LoVo (cell line): ENCODE measurements at regions not wholly inside any gene's neighbourhood (a gene's known extent, or its start where the extent isn't known, plus 50 kb on each side); places are given as distances from the start of the nearest gene placed in this dataset.
"Not testable (repeated sequence)": the region's sequence is repeated elsewhere in the genome, so short reads cannot be mapped to it uniquely, and the experiment has no call there.

ENCODE experiments used
- DNase-seq: peaks from one replicate; pipeline ENCODE4 v3.0.0-alpha.2; 2016; ENCODE audit warnings: low spot score

- DNase-seq = no peak
Measured at GRCh38 chr6:139990856-139991465, 616.5 kb upstream of the CITED2 start.

DNA sequence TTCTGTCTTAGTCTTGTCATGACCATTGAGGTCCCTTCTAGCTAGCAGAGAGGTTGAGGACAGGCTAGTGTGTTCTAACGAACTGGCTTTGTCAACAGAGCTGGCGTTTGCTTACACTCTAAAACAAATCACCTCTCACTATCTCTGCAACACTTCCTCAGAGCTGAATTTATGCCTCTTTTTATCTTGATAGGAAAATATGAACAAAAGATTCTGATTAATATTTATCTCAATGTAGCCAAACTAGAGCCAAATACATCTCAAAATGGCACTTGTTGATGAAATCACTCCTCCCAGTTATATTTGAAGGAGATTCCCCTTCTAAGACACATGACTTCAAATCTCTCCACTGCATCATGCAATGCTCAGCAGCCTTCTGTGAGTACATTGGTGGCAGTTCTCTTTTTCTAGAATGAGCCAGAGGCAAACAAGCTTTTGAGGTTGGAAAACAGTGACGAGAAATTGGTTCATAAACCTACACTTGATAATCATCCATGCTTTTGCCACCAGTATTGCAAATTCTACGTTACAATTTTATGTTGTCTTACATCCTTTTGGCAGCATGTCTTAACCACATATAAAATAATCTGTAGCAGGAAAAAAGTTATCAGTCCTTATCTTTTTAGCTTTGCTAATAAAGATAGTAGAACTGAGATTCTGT lies 615.7 kb upstream of the CITED2 start:
- DNase-seq = no peak

DNA sequence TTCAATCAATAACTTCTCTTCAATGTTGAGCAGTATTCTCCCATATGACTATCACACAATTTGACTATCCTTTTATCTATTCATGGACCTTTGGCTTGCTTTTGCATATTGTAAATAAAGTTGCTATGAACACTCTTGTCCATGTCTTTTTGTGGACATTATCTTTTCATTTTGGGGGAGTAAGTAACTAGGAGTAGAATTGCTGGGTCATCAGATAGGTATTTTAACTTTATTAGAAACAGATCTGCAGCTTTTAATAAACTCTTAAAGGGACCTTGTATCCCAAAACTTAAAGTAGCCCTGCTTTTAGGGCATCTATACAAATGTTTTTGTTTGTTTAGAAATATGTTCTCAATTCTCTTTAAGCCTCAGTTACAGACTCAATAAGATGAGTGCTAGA lies 614.2 kb upstream of the CITED2 start:
- DNase-seq = no peak

- DNase-seq = no peak
Measured at GRCh38 chr6:139987091-139987490, 612.6 kb upstream of the CITED2 start.

DNA sequence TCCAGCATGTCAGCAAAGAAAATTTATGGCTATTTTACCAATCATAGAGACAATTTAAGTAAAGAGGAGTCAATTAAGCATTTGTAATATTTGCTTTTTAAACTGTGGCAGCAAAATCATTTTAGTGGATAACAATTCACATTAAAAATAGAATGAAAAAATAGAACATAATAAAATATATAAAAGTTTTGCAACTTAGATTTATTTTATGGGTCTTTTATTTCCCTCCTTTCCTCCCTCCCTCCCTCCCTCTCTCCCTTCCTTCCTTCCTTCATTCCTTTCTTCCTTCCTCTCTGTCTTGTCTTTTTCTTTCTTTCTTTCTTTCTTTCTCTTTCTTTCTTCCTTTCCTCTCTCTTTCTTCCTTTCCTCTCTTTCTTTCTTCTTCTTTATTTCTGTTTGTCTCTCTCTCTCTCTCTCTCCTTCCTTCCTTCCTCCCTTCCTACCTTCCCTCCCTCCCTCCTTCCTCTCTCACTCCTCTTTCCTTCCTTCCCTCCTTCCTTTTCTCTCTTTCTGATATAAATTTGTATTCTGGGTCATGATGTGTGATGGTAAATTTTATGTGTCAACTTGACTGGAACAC lies 610.9 kb upstream of the CITED2 start:
- DNase-seq = no peak

GRCh38 chr6:139984317-139984716 lies 609.9 kb upstream of the CITED2 start:
- DNase-seq = no peak

- no peak for DNase-seq
Measured at GRCh38 chr6:139983555-139984276, 609.3 kb upstream of the CITED2 start.

DNA sequence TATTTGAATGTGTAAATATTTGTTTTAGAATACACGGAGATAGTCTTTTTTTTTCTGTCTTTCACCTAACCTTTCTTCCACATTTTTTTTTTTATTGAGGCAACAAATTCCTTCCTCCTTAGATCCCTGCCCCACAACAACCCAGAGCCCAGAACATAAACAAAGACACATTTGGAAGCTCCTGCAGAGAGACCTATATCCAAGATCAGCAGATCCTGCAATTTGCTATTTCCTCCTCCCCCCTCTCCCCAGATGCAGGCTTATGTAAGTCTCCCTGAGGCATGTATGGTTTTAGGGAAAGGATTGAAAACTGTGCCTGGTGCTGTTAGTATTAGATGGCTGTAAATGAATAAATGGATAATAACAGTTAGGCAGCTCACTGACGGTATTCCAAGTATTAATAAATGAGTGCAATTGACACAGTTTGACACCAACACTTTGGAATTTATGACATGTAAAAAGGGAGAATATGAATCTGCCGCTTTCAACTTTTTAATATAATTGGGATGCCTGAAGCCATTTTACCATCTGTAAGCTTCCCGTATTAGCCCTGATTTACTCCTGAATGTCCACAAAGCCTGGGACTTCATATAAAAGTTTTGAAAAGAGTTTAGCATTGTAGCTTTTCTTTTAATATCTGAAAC lies 608.3 kb upstream of the CITED2 start:
- DNase-seq = peak; percentile 14

DNA sequence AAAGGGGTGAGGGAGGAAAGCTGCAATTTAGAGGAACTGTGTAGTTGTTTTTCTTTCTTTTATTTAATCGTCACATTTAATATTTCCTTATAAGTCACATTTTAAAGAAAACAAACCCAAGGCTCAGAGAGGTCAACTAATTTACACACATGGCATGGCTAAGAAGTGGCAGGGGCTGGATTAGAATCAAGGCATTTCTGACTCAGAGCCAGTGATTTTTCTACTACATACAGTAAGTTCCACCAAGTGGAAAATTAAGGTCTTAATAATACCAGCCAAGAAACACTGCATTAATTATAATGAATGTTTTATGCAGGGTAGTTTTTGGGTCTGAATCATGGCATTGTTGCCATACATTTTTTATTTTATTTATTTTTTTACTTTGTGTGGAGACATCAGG lies 607.7 kb upstream of the CITED2 start:
- no peak for DNase-seq

- DNase-seq = no peak
Measured at GRCh38 chr6:139981768-139982181, 607.3 kb upstream of the CITED2 start.

GRCh38 chr6:139981066-139981624 lies 606.7 kb upstream of the CITED2 start:
- no peak for DNase-seq

GRCh38 chr6:139980631-139981030 lies 606.2 kb upstream of the CITED2 start:
- not testable (repeated sequence) for DNase-seq

- no peak for DNase-seq
Measured at GRCh38 chr6:139979021-139979725, 604.7 kb upstream of the CITED2 start.

DNA sequence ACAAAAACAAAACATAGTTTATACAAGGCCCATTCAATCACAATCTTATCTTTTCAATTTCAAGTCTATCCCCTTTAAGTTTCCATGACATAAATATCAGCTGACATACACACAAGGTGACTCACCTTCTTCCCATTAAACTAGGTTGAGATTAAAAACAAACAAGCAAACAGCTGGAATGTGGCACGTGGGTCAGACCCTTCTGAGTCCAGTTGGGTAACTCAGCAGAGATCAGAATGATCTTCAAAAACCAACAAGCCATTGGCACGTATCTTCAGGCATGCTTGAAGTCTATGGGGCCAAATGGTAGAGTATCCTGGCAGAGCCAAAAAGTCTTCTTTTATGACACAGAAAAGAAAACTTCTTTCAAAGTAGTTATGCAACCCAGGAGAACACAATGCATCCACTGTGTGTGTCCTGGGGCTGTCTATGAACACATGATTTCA lies 603.5 kb upstream of the CITED2 start:
- DNase-seq = peak; percentile 58

DNA sequence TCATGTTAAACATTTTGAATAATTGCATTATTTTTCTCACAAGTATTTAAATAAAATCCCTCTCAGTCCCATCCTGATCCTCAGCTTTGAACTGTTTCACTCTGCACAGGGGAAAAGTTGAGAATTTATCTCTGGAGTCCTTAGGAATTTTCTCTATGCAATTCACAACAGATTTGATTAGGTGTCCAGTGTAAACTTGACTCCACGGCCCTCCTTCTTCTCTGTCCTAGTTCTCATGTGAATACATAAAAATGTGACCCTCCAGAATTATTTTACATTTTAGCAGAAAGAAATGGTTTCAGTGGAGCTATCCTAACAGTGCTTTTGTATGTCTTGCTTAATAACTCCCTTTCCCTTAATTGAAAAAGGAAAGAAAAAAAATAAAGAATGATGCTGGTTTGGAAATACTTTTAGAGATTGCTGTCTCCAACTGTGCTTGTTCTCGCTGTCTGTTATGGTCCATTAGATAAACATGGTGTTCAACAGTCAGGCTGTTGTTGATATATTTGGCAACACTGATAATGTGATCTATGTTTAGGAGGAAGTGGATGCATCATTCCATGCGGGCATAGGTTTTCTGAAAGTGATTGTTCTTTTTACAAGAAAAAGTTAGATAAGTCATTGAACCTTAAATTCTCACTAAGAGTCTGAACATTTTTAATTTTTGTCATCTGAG lies 599.4 kb upstream of the CITED2 start:
- no peak for DNase-seq

- no peak for DNase-seq
Measured at GRCh38 chr6:139972116-139972515, 597.7 kb upstream of the CITED2 start.

- DNase-seq = no peak
Measured at GRCh38 chr6:139970591-139970991, 596.1 kb upstream of the CITED2 start.

DNA sequence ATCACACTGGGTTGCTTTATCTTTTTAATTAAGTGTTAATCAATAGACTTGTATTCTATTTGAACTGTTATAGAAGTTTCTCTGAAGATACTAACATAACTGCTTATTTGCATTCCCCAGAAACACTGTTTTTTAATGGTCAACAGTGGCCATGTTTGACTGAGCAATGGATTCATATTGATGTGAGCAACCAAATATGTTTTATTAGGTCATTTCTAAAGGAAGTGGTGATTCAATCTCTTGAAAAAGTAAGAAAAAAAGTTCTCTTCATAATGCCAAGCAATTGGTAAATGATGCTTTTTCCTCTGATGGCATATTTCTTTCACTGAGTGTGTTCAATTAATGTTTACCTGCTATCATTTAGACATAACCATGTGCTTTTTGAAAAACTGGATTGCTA lies 593.0 kb upstream of the CITED2 start:
- DNase-seq = no peak

DNA sequence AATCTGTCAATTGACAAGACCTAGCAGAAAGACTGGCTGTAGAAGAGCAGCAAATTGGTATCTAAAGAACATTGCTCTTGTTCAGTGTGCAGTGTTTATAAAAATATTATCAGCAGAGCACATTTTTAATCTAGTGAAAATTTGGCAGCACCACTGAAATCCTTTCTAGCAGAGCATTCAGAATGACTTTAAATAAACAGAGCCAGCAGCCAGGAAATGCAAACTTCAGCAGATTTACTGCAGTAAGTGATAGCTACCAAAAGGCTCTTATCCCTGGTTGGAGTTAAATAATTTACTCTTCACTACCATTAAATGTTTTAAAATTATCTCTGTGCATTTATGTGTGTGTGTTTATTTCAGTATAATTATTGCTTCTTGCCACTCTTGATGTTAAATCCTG lies 590.9 kb upstream of the CITED2 start:
- DNase-seq = no peak

- DNase-seq = no peak
Measured at GRCh38 chr6:139964737-139965136, 590.3 kb upstream of the CITED2 start.
